HCT116 (cell line): ENCODE measurements at regions not wholly inside any gene's neighbourhood (a gene's known extent, or its start where the extent isn't known, plus 50 kb on each side); places are given as distances from the start of the nearest gene placed in this dataset.

Experiments
- ATAC-seq: fragments of 200-7000 bp; cut with Tn5 transposase; 2 replicates; pipeline ENCODE4 v1.9.1; 2020; ENCODE audit warnings: mild to moderate bottlenecking, moderate library complexity
- BruUV-seq: library from RNA; stranded (reverse); fragments of 400-500 nt; replicated peaks from 2 replicates; lab custom pipeline; 2021; lab: Mats Ljungman, UMichigan
- CTCF ChIA-PET: fragments of 300-600 bp; sonication (Branson Sonifier 250); formaldehyde crosslinking; loops from one replicate; lab custom pipeline; 2021; ENCODE audit warnings: antibody characterized with exemption; lab: Charles Lee
- POLR2A ChIA-PET: fragments of 300-600, 350-600 bp; sonication (Branson Sonifier 250); formaldehyde crosslinking; loops from one replicate; lab custom pipeline; 2021; ENCODE audit warnings: antibody characterized with exemption; lab: Charles Lee
- RAD21 ChIA-PET, 2 experiments: fragments of 300-600 bp; sonication (Branson Sonifier 250); formaldehyde crosslinking; loops; one replicate each; lab custom pipeline; 2023; ENCODE audit warnings: low total read pairs in 2 of 2; ENCODE audit not compliant: uncharacterized antibody in 2 of 2, unreplicated experiment in 2 of 2, low non-redundant PET in 1 of 2; lab: Charles Lee
- DNase-seq: peaks from one replicate; pipeline ENCODE4 v3.0.0-alpha.2; 2010; ENCODE audit warnings: low read depth, low spot score
- H2AFZ ChIP-seq: fragments of 200-600 bp; shearing (Covaris generic), sonication (generic); 2 replicates; pipeline ENCODE4 v1.6.1; 2017; ENCODE audit warnings: low read depth, mixed run types, mixed read lengths, antibody characterized with exemption, low read length; ENCODE audit not compliant: poor library complexity, severe bottlenecking
- H3K27ac ChIP-seq: 2 replicates; pipeline ENCODE4 v1.5.1; 2012; ENCODE audit warnings: low read depth, low read length
- H3K27me3 ChIP-seq: fragments of 200-600 bp; sonication (generic); 2 replicates; pipeline ENCODE4 v1.6.1; 2016; ENCODE audit warnings: mixed run types, low read length, mixed read lengths; ENCODE audit not compliant: insufficient read depth
- H3K36me3 ChIP-seq, 2 experiments: fragments of 200-500 bp in 1 of 2; fragments of 200-600 bp in 1 of 2; sonication (Bioruptor generic) in 1 of 2; sonication (generic) in 1 of 2; 2 replicates each; pipeline versions ENCODE4 v1.5.1 to v1.6.1; 2014 to 2016; ENCODE audit warnings: low read length in 2 of 2, inconsistent platforms in 1 of 2, mixed read lengths in 1 of 2, mixed run types in 1 of 2; ENCODE audit not compliant: insufficient read depth in 2 of 2, control insufficient read depth in 1 of 2
- H3K4me1 ChIP-seq, 2 experiments: fragments of 200-600 bp in 1 of 2; sonication (generic) in 1 of 2; 2 replicates each; pipeline versions ENCODE4 v1.5.1 to v1.6.1; 2012 to 2017; ENCODE audit warnings: low read length in 2 of 2, inconsistent platforms in 1 of 2, mild to moderate bottlenecking in 1 of 2, mixed read lengths in 1 of 2, mixed run types in 1 of 2, moderate library complexity in 1 of 2; ENCODE audit not compliant: insufficient read depth in 2 of 2, control insufficient read depth in 1 of 2
- H3K4me2 ChIP-seq: fragments of 200-600 bp; sonication (generic); 2 replicates; pipeline ENCODE4 v1.6.1; 2017; ENCODE audit warnings: mixed run types, low read length, mixed read lengths
- H3K4me3 ChIP-seq, 2 experiments: fragments of 200-600 bp in 1 of 2; sonication (generic) in 1 of 2; replicated peaks in 1 of 2; 2 replicates each; pipeline ENCODE4 v1.5.1; 2011 to 2016; ENCODE audit warnings: low read length in 2 of 2, control low read depth in 1 of 2, low read depth in 1 of 2, mild to moderate bottlenecking in 1 of 2, mixed read lengths in 1 of 2, mixed run types in 1 of 2
- H3K79me2 ChIP-seq: fragments of 200-600 bp; sonication (generic); 2 replicates; pipeline ENCODE4 v1.6.1; 2017; ENCODE audit warnings: mild to moderate bottlenecking, mixed run types, low read length, moderate library complexity, mixed read lengths; ENCODE audit not compliant: insufficient read depth
- H3K9ac ChIP-seq: fragments of 200-600 bp; sonication (generic); 2 replicates; pipeline ENCODE4 v1.6.1; 2016; ENCODE audit warnings: low read length, mixed read lengths
- H3K9me2 ChIP-seq: fragments of 200-600 bp; sonication (generic), shearing (Covaris generic); 2 replicates; pipeline ENCODE4 v1.6.1; 2017; ENCODE audit warnings: mixed run types, mild to moderate bottlenecking, moderate library complexity; ENCODE audit not compliant: insufficient read depth
- H3K9me3 ChIP-seq, 2 experiments: fragments of 200-500 bp in 1 of 2; fragments of 200-600 bp in 1 of 2; sonication (Bioruptor generic) in 1 of 2; sonication (generic) in 1 of 2; 2 replicates each; pipeline ENCODE4 v1.6.1; 2014 to 2017; ENCODE audit warnings: low read length in 2 of 2, mixed read lengths in 2 of 2, inconsistent platforms in 1 of 2, low read depth in 1 of 2, mild to moderate bottlenecking in 1 of 2, mixed run types in 1 of 2, moderate library complexity in 1 of 2; ENCODE audit not compliant: control insufficient read depth in 1 of 2, insufficient read depth in 1 of 2
- H4K20me1 ChIP-seq: fragments of 200-600 bp; sonication (generic), shearing (Covaris generic); 2 replicates; pipeline ENCODE4 v1.6.1; 2017; ENCODE audit warnings: mixed run types, mild to moderate bottlenecking, moderate library complexity; ENCODE audit not compliant: insufficient read depth
- CBX3 ChIP-seq: IDR thresholded peaks from 2 replicates; pipeline ENCODE4 v1.6.1; 2012; ENCODE audit warnings: low read depth
- CEBPB ChIP-seq: IDR thresholded peaks from 2 replicates; pipeline ENCODE4 v1.6.1; 2012; ENCODE audit warnings: low read depth
- ELF1 ChIP-seq: IDR thresholded peaks from 2 replicates; pipeline ENCODE4 v1.6.1; 2012; ENCODE audit warnings: low read depth, borderline replicate concordance
- EZH2 ChIP-seq: fragments of 200-600 bp; sonication (generic); IDR thresholded peaks from 2 replicates; pipeline ENCODE4 v1.6.1; 2017; ENCODE audit warnings: antibody characterized with exemption, mixed run types
- EZH2phosphoT487 ChIP-seq: fragments of 200-600 bp; IDR thresholded peaks from 2 replicates; pipeline ENCODE4 v1.6.1; 2018; ENCODE audit warnings: antibody characterized with exemption, borderline replicate concordance
- FOSL1 ChIP-seq: IDR thresholded peaks from 2 replicates; pipeline ENCODE4 v1.6.1; 2012; ENCODE audit warnings: low read depth
- POLR2A ChIP-seq: IDR thresholded peaks from 2 replicates; pipeline ENCODE4 v1.7.0; 2011; ENCODE audit warnings: borderline replicate concordance; ENCODE audit not compliant: insufficient read depth, insufficient read length; ENCODE audit errors: extremely low read depth
- POLR2AphosphoS5 ChIP-seq: IDR thresholded peaks from 2 replicates; pipeline ENCODE4 v1.6.1; 2011; ENCODE audit warnings: mild to moderate bottlenecking, low read depth, low read length, moderate library complexity
- SIN3A ChIP-seq: IDR thresholded peaks from 2 replicates; pipeline ENCODE4 v1.6.1; 2012; ENCODE audit warnings: low read depth
- YY1 ChIP-seq: IDR thresholded peaks from 2 replicates; pipeline ENCODE4 v1.6.1; 2011; ENCODE audit warnings: low read length, low read depth, moderate library complexity, mild to moderate bottlenecking; ENCODE audit not compliant: insufficient replicate concordance; ENCODE audit errors: extremely low read depth
- ZFX ChIP-seq: fragments of 450-650 bp; IDR thresholded peaks from 2 replicates; pipeline ENCODE4 v1.6.1; 2017
- intact Hi-C: fragments of 100-400 bp; cut with micrococcal nuclease; formaldehyde crosslinking; loops from 2 replicates; pipeline ENCODE4 v1.10.0; 2022
- TF ChIP-seq, protein P1 (sequence below), 3 experiments: fragments of 200-600 bp in 1 of 3; sonication (generic) in 1 of 3; IDR thresholded peaks in 2 of 3; conservative IDR thresholded peaks in 1 of 3; 2 replicates each; pipeline ENCODE4 v1.5.1; 2012 to 2017; ENCODE audit warnings: low read depth in 2 of 3, low read length in 2 of 3, antibody characterized with exemption in 1 of 3, borderline replicate concordance in 1 of 3, control low read depth in 1 of 3, mild to moderate bottlenecking in 1 of 3, mixed read lengths in 1 of 3, mixed run types in 1 of 3, moderate library complexity in 1 of 3; ENCODE audit not compliant: insufficient read depth in 1 of 3
- TF ChIP-seq, protein P2 (sequence below): IDR thresholded peaks from 2 replicates; pipeline ENCODE4 v1.6.1; 2012
- TF ChIP-seq, protein P3 (sequence below): IDR thresholded peaks from 2 replicates; pipeline ENCODE4 v1.6.1; 2012; ENCODE audit warnings: low read depth

DNA sequence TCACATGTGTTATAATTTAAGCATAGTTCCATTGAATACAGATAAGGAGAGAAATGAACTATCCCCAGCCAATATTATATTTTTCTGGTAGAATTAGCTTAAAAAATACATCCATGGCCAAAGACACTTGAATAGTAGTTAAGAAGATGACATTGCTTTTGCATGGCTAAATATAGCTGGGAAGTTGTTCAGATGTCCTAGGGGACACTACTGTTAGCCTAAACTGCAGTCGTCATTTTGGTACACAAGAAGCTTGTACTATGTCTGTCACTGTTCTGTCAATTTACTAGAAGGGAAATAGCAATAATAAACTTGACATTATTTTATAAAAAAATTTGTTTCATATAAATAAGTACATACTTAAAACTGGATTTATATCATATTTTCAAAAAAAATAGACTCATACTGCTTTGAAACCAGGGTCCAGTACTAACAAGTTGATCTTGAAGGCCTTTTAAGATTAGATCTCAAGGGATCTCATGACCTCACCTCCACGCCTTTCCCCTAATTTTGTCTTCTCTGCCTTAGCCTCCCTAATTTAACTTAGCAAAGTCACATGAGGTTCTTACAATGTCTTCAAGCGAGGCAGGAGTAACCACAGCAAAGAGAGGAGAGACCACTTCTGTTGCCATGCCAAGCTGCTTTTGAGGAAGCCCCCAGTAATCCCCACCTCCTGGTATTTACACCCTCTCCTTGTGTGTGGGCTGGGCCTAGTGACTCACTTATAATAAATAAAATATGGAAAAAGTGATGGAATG is 81.0 kb downstream of the AVPR1A start:
- TF ChIP-seq SIN3A, result no peak
- TF ChIP-seq ELF1, result no peak
- TF ChIP-seq EZH2phosphoT487, result no peak
- TF ChIP-seq, protein P1, sequence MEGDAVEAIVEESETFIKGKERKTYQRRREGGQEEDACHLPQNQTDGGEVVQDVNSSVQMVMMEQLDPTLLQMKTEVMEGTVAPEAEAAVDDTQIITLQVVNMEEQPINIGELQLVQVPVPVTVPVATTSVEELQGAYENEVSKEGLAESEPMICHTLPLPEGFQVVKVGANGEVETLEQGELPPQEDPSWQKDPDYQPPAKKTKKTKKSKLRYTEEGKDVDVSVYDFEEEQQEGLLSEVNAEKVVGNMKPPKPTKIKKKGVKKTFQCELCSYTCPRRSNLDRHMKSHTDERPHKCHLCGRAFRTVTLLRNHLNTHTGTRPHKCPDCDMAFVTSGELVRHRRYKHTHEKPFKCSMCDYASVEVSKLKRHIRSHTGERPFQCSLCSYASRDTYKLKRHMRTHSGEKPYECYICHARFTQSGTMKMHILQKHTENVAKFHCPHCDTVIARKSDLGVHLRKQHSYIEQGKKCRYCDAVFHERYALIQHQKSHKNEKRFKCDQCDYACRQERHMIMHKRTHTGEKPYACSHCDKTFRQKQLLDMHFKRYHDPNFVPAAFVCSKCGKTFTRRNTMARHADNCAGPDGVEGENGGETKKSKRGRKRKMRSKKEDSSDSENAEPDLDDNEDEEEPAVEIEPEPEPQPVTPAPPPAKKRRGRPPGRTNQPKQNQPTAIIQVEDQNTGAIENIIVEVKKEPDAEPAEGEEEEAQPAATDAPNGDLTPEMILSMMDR (IDR thresholded peaks at IDR 0.05 in 2 of 3, conservative IDR thresholded peaks at IDR 0.05 in 1 of 3; ENCODE audit: borderline replicate concordance in 1 of 3, insufficient read depth in 1 of 3, low read depth in 2 of 3, low read length in 2 of 3), result no peak
- no peak for TF ChIP-seq CEBPB
- TF ChIP-seq FOSL1, result no peak
- TF ChIP-seq, protein P2, sequence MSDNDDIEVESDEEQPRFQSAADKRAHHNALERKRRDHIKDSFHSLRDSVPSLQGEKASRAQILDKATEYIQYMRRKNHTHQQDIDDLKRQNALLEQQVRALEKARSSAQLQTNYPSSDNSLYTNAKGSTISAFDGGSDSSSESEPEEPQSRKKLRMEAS, result no peak
- TF ChIP-seq POLR2AphosphoS5, result no peak
- no peak for TF ChIP-seq EZH2
- no peak for TF ChIP-seq ZFX
- TF ChIP-seq CBX3, result no peak
- TF ChIP-seq, protein P3, sequence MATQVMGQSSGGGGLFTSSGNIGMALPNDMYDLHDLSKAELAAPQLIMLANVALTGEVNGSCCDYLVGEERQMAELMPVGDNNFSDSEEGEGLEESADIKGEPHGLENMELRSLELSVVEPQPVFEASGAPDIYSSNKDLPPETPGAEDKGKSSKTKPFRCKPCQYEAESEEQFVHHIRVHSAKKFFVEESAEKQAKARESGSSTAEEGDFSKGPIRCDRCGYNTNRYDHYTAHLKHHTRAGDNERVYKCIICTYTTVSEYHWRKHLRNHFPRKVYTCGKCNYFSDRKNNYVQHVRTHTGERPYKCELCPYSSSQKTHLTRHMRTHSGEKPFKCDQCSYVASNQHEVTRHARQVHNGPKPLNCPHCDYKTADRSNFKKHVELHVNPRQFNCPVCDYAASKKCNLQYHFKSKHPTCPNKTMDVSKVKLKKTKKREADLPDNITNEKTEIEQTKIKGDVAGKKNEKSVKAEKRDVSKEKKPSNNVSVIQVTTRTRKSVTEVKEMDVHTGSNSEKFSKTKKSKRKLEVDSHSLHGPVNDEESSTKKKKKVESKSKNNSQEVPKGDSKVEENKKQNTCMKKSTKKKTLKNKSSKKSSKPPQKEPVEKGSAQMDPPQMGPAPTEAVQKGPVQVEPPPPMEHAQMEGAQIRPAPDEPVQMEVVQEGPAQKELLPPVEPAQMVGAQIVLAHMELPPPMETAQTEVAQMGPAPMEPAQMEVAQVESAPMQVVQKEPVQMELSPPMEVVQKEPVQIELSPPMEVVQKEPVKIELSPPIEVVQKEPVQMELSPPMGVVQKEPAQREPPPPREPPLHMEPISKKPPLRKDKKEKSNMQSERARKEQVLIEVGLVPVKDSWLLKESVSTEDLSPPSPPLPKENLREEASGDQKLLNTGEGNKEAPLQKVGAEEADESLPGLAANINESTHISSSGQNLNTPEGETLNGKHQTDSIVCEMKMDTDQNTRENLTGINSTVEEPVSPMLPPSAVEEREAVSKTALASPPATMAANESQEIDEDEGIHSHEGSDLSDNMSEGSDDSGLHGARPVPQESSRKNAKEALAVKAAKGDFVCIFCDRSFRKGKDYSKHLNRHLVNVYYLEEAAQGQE, result no peak
- TF ChIP-seq YY1, result no peak
- no peak for TF ChIP-seq POLR2A
- POLR2A ChIA-PET, result no interaction called here
- ATAC-seq, result no peak

More for the DNA sequence above, 81.0 kb downstream of the AVPR1A start:
- H3K4me3 ChIP-seq, result no peak overlapping the region
- no peaks in the 10 kb centered on the region for H3K36me3 ChIP-seq
- H3K79me2 ChIP-seq, result no peaks in the 10 kb centered on the region
- no peaks in the 10 kb centered on the region for H3K9me2 ChIP-seq
- H3K27me3 ChIP-seq, result no peaks in the 10 kb centered on the region
- CTCF ChIA-PET, result interaction anchor here (1.2 to 3.1 kb wide), 7 partner anchors 16 to 276 kb away, joined by 3 to 40 read pairs (median 9); partner anchors contain the start of gene PPM1H
- no peak overlapping the region for H2AFZ ChIP-seq
- no peak overlapping the region for H3K27ac ChIP-seq
- no peaks in the 10 kb centered on the region for H4K20me1 ChIP-seq
- H3K9me3 ChIP-seq, result no peaks in the 10 kb centered on the region
- DNase-seq, result no peak
- H3K9ac ChIP-seq, result no peak overlapping the region
- H3K4me1 ChIP-seq, result no peaks in the 10 kb centered on the region
- no TSS peak for BruUV-seq
- RAD21 ChIA-PET, result interaction anchor here in 1 of 2 experiments (1.1 kb wide), 1 partner anchor 488 kb away, joined by 3 read pairs; no protein-coding TSS in a partner anchor
- intact Hi-C loops, result loop anchor here (2.0 to 10.0 kb wide), 4 partner anchors 258 to 631 kb away; no protein-coding TSS in a partner anchor
- no peak overlapping the region for H3K4me2 ChIP-seq
